ENCODE measurements at regions not wholly inside any gene's neighbourhood (a gene's known extent, or its start where the extent isn't known, plus 50 kb on each side); places are given as distances from the start of the nearest gene placed in this dataset.

DNA sequence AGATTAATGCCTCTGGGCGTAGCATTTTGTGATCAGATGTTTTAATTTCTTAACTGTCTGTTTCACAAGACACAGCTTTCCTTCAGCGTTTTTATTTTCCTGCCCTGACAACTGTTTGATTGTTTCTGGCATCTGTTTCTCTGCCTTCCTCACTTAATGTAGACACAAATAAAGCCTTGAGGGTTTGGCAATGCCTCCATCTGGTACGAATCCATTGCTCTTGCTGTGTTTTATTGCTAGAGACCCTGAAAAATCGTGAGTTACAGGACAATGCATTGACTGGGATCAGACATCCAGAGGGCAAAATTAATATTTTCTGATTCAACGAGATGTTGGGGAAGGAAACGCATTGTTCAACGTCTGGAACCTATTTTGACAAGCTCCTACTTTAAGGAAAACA, 363.5 kb downstream of the MRPL39 start:
- TF ChIP-seq POLR2A (IDR thresholded peaks at IDR 0.05) (no peak), POLR2AphosphoS5 (IDR thresholded peaks at IDR 0.05) (no peak)
